Astrocyte of the hippocampus (primary cell): ENCODE measurements at regions not wholly inside any gene's neighbourhood (a gene's known extent, or its start where the extent isn't known, plus 50 kb on each side); places are given as distances from the start of the nearest gene placed in this dataset.

Source experiments
- DNase-seq: peaks from one replicate; pipeline ENCODE4 v3.0.0; 2011; ENCODE audit warnings: low read depth, low spot score

- no peak for DNase-seq
Observed at GRCh38 chr6:98454809-98455322, 379.5 kb upstream of the POU3F2 start.

- no peak for DNase-seq
Observed at GRCh38 chr6:98458708-98459107, 375.7 kb upstream of the POU3F2 start.

GRCh38 chr6:98463038-98464000 lies 371.1 kb upstream of the POU3F2 start:
- DNase-seq: no peak

- DNase-seq: peak; percentile 45
Observed at GRCh38 chr6:98467091-98467490, 367.3 kb upstream of the POU3F2 start.

GRCh38 chr6:98467902-98468301 lies 366.5 kb upstream of the POU3F2 start:
- DNase-seq: no peak

- DNase-seq: peak; percentile 49
Observed at GRCh38 chr6:98469141-98469540, 365.2 kb upstream of the POU3F2 start.

GRCh38 chr6:98470821-98471220 lies 363.6 kb upstream of the POU3F2 start:
- DNase-seq: no peak

- no peak for DNase-seq
Observed at GRCh38 chr6:98471444-98471843, 362.9 kb upstream of the POU3F2 start.

- DNase-seq: no peak
Observed at GRCh38 chr6:98477231-98477630, 357.1 kb upstream of the POU3F2 start.

GRCh38 chr6:98484696-98485095 lies 349.7 kb upstream of the POU3F2 start:
- no peak for DNase-seq

- DNase-seq: no peak
Observed at GRCh38 chr6:98485593-98485992, 348.8 kb upstream of the POU3F2 start.

GRCh38 chr6:98486057-98486456 lies 348.3 kb upstream of the POU3F2 start:
- DNase-seq: no peak

- no peak for DNase-seq
Observed at GRCh38 chr6:98487612-98488011, 346.8 kb upstream of the POU3F2 start.

- no peak for DNase-seq
Observed at GRCh38 chr6:98498144-98498775, 336.1 kb upstream of the POU3F2 start.

GRCh38 chr6:98498866-98499265 lies 335.5 kb upstream of the POU3F2 start:
- peak; percentile 41 for DNase-seq

GRCh38 chr6:98514073-98514720 lies 320.2 kb upstream of the POU3F2 start:
- no peak for DNase-seq

GRCh38 chr6:98514796-98515195 lies 319.6 kb upstream of the POU3F2 start:
- no peak for DNase-seq

GRCh38 chr6:98516206-98516605 lies 318.2 kb upstream of the POU3F2 start:
- DNase-seq: no peak

- no peak for DNase-seq
Observed at GRCh38 chr6:98516866-98517265, 317.5 kb upstream of the POU3F2 start.

- no peak for DNase-seq
Observed at GRCh38 chr6:98525860-98526259, 308.5 kb upstream of the POU3F2 start.

GRCh38 chr6:98526465-98526864 lies 307.9 kb upstream of the POU3F2 start:
- no peak for DNase-seq

- no peak for DNase-seq
Observed at GRCh38 chr6:98529364-98529763, 305.0 kb upstream of the POU3F2 start.
